PC-3 (cell line): ENCODE measurements at regions not wholly inside any gene's neighbourhood (a gene's known extent, or its start where the extent isn't known, plus 50 kb on each side); places are given as distances from the start of the nearest gene placed in this dataset.
"Not testable (repeated sequence)": the region's sequence is repeated elsewhere in the genome, so short reads cannot be mapped to it uniquely, and the experiment has no call there.

Source experiments
- ATAC-seq: fragments of 200-7000 bp; cut with Tn5 transposase; 2 replicates; pipeline ENCODE4 v1.9.1; 2020; ENCODE audit warnings: mild to moderate bottlenecking, moderate library complexity
- BruUV-seq: library from RNA; stranded (reverse); fragments of 400-500 nt; replicated peaks from 2 replicates; lab custom pipeline; 2021; lab: Mats Ljungman, UMichigan
- CTCF ChIA-PET: fragments of 300-600 bp; sonication (Branson Sonifier 250); formaldehyde crosslinking; loops from one replicate; lab custom pipeline; 2022; ENCODE audit warnings: antibody characterized with exemption; lab: Charles Lee
- POLR2A ChIA-PET: fragments of 300-600 bp; sonication (Branson Sonifier 250); formaldehyde crosslinking; loops from one replicate; lab custom pipeline; 2022; ENCODE audit warnings: antibody characterized with exemption; ENCODE audit not compliant: unreplicated experiment; lab: Charles Lee
- DNase-seq: peaks from one replicate; pipeline ENCODE4 v3.0.0-alpha.2; 2015
- H2AFZ ChIP-seq: fragments of 300-600 bp; sonication (generic); 2 replicates; pipeline ENCODE4 v1.6.0; 2016; ENCODE audit warnings: antibody characterized with exemption, low read length
- H3F3A ChIP-seq: fragments of 300-600 bp; sonication (generic); one replicate; pipeline ENCODE4 v1.6.0; 2017; ENCODE audit warnings: antibody characterized with exemption, low read length, control low read depth, mild to moderate bottlenecking; ENCODE audit not compliant: unreplicated experiment
- H3K27ac ChIP-seq: fragments of 300-600 bp; sonication (generic); 2 replicates; pipeline ENCODE4 v1.5.1; 2016; ENCODE audit warnings: mild to moderate bottlenecking, low read length
- H3K27me3 ChIP-seq: fragments of 300-600 bp; sonication (generic); 2 replicates; pipeline ENCODE4 v1.6.1; 2016; ENCODE audit warnings: low read length, mixed read lengths
- H3K36me3 ChIP-seq: fragments of 300-600 bp; sonication (generic); 2 replicates; pipeline ENCODE4 v1.6.1; 2016; ENCODE audit warnings: low read depth, mixed run types, low read length, mixed read lengths
- H3K4me1 ChIP-seq: fragments of 300-600 bp; sonication (generic); 2 replicates; pipeline ENCODE4 v1.5.1; 2016; ENCODE audit warnings: low read length; ENCODE audit not compliant: insufficient read depth
- H3K4me2 ChIP-seq: fragments of 300-600 bp; sonication (generic); 2 replicates; pipeline ENCODE4 v1.6.0; 2016; ENCODE audit warnings: low read length
- H3K4me3 ChIP-seq: fragments of 300-600 bp; sonication (generic); 2 replicates; pipeline ENCODE4 v1.5.1; 2016; ENCODE audit warnings: mild to moderate bottlenecking, low read length, mixed read lengths
- H3K79me2 ChIP-seq: fragments of 300-600 bp; sonication (generic); 2 replicates; pipeline ENCODE4 v1.6.1; 2017; ENCODE audit warnings: low read length, mixed read lengths
- H3K9ac ChIP-seq: fragments of 300-600 bp; sonication (generic); 2 replicates; pipeline ENCODE4 v1.6.0; 2016; ENCODE audit warnings: mild to moderate bottlenecking, low read length
- H3K9me2 ChIP-seq: fragments of 300-600 bp; sonication (generic); replicated peaks from 2 replicates; pipeline ENCODE4 v1.6.1; 2016; ENCODE audit warnings: mixed run types, low read length, mixed read lengths
- H3K9me3 ChIP-seq: fragments of 300-600 bp; sonication (generic); 2 replicates; pipeline ENCODE4 v1.6.1; 2016; ENCODE audit warnings: low read length, mixed read lengths
- H4K20me1 ChIP-seq: fragments of 300-600 bp; sonication (generic); 2 replicates; pipeline ENCODE4 v1.6.1; 2016; ENCODE audit warnings: low read length, mixed read lengths
- EZH2 ChIP-seq: fragments of 300-600 bp; sonication (generic); IDR thresholded peaks from one replicate; pipeline ENCODE4 v1.6.1; 2017; ENCODE audit warnings: antibody characterized with exemption, mild to moderate bottlenecking, low read length; ENCODE audit not compliant: unreplicated experiment
- EZH2phosphoT487 ChIP-seq: fragments of 300-600 bp; sonication (generic); IDR thresholded peaks from 2 replicates; pipeline ENCODE4 v1.6.1; 2018; ENCODE audit warnings: mild to moderate bottlenecking, antibody characterized with exemption, low read length, borderline replicate concordance
- intact Hi-C: fragments of 100-400 bp; cut with micrococcal nuclease; formaldehyde crosslinking; loops from 2 replicates; pipeline ENCODE4 v1.9.0; 2023
- TF ChIP-seq, protein P1 (sequence below): fragments of 300-600 bp; sonication (generic); conservative IDR thresholded peaks from 2 replicates; pipeline ENCODE4 v1.5.1; 2017; ENCODE audit warnings: antibody characterized with exemption, low read depth, mild to moderate bottlenecking, low read length

DNA sequence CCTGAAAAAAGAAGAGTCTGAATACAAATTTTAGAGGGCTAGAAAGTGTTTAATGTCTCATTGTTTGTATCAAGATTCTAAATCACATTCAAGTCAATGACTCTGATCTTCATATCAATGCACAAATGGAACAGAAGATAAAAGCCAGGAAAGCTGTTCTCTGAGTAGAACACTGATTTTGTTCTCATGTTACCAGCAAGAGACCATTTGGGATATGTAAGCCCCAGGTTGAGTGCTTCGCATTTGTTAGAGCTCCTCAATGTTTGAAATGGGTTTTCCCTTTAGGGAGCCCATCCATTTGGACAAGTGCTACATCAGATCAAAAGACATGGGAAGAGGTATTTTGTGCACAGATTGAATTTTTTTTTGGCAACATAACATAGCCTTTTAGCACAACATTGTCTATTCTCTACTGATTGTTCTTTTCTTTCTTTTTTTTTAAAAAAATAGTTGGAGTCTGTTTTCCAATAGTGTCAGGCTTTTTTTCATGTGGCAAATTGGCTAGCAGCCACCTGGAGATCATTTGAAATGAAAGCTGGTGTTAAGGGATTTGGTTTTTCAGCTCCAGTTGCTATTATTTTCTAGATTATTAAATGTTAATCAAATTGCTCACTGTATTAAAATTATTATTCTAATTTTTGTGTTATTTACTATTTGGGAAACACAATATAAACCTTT is 74.5 kb upstream of the ZPLD1 start:
- no peak overlapping the region for H3K4me2 ChIP-seq
- H3K27ac ChIP-seq = no peak overlapping the region
- no peaks in the 10 kb centered on the region for H3K9me2 ChIP-seq
- CTCF ChIA-PET = no interaction called here
- H3K27me3 ChIP-seq = no peaks in the 10 kb centered on the region
- H3K9me3 ChIP-seq = peaks cover 14% of the 10 kb centered on the region
- no peak overlapping the region for H2AFZ ChIP-seq
- intact Hi-C loops = no loop called here
- no peak for DNase-seq
- peaks cover 4% of the 10 kb centered on the region for H3K4me1 ChIP-seq
- no peaks in the 10 kb centered on the region for H3K36me3 ChIP-seq
- no peak overlapping the region for H3K9ac ChIP-seq
- H3K4me3 ChIP-seq = no peak overlapping the region
- POLR2A ChIA-PET = interaction anchor here (0.6 kb wide), 1 partner anchor 19 kb away, joined by 6 read pairs; no protein-coding TSS in a partner anchor
- ATAC-seq = no peak
- H4K20me1 ChIP-seq = no peaks in the 10 kb centered on the region
- H3F3A ChIP-seq = no peaks in the 10 kb centered on the region
- H3K79me2 ChIP-seq = no peaks in the 10 kb centered on the region
- TF ChIP-seq, protein P1, sequence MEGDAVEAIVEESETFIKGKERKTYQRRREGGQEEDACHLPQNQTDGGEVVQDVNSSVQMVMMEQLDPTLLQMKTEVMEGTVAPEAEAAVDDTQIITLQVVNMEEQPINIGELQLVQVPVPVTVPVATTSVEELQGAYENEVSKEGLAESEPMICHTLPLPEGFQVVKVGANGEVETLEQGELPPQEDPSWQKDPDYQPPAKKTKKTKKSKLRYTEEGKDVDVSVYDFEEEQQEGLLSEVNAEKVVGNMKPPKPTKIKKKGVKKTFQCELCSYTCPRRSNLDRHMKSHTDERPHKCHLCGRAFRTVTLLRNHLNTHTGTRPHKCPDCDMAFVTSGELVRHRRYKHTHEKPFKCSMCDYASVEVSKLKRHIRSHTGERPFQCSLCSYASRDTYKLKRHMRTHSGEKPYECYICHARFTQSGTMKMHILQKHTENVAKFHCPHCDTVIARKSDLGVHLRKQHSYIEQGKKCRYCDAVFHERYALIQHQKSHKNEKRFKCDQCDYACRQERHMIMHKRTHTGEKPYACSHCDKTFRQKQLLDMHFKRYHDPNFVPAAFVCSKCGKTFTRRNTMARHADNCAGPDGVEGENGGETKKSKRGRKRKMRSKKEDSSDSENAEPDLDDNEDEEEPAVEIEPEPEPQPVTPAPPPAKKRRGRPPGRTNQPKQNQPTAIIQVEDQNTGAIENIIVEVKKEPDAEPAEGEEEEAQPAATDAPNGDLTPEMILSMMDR = no peak
- TF ChIP-seq EZH2 = no peak
- no peak for TF ChIP-seq EZH2phosphoT487
- BruUV-seq = no TSS peak

DNA sequence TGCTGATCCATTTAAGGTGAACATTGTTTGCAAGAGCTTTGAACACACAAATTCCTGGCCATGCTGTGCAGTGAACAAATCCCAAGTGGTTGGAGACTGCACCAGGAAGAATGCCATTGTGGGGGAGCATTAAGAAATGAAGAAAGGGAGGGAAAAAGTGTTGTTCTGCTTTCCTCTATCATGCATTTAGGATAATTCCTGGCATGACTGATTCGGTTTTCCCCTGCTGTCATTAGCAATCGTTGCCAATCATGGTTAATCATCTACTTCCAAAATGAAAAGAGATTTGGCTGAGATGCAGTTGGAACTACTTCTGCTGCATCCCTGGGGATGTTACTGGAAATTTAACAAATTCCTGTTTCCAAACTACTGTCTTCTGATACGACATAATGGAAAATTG is 73.7 kb upstream of the ZPLD1 start:
- no peak for TF ChIP-seq EZH2
- TF ChIP-seq EZH2phosphoT487 = no peak
- TF ChIP-seq, protein P1 = no peak
- intact Hi-C loops = no loop called here
- Histone ChIP-seq H3K9me2 (no peaks in the 10 kb centered on the region), H3K36me3 (no peaks in the 10 kb centered on the region), H3K79me2 (no peaks in the 10 kb centered on the region), H2AFZ (no peak overlapping the region), H3F3A (no peaks in the 10 kb centered on the region), H3K27me3 (no peaks in the 10 kb centered on the region), H3K4me3 (no peak overlapping the region), H3K27ac (no peak overlapping the region), H4K20me1 (no peaks in the 10 kb centered on the region), H3K9me3 (peaks cover 14% of the 10 kb centered on the region), H3K9ac (no peak overlapping the region), H3K4me1 (no peaks in the 10 kb centered on the region), H3K4me2 (no peak overlapping the region)
- ChIA-PET POLR2A (interaction anchor here (0.6 kb wide), 1 partner anchor 20 kb away, joined by 6 read pairs; no protein-coding TSS in a partner anchor), CTCF (no interaction called here)
- DNase-seq = no peak
- BruUV-seq = no TSS peak
- ATAC-seq = no peak

DNA sequence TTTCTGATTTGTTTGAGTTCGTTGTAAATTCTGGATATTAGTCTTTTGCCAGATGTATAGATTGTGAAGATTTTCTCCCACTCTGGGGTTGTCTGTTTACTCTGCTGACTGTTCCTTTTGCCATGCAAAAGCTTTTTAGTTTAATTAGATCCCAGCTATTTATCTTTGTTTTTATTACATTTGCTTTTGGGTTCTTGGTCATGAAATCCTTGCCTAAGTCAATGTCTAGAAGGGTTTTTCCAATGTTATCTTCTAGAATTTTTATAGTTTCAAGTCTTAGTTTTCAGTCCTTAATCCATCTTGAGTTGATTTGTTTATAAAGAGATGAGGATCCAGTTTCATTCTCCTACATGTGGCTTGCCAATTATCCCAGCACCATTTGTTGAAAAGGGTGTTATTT is 68.7 kb upstream of the ZPLD1 start:
- H3K4me2 ChIP-seq, H3K9me2 ChIP-seq, DNase-seq, POLR2A ChIA-PET, H3K27ac ChIP-seq, H3K79me2 ChIP-seq, H3F3A ChIP-seq, ATAC-seq, H3K36me3 ChIP-seq, H2AFZ ChIP-seq, H3K27me3 ChIP-seq, H4K20me1 ChIP-seq, intact Hi-C loops, H3K9ac ChIP-seq, H3K4me3 ChIP-seq, BruUV-seq, H3K4me1 ChIP-seq, CTCF ChIA-PET: not testable (repeated sequence)
- peaks cover 14% of the 10 kb centered on the region for H3K9me3 ChIP-seq
